Ectodermal cell (in vitro differentiated cells): ENCODE measurements at regions not wholly inside any gene's neighbourhood (a gene's known extent, or its start where the extent isn't known, plus 50 kb on each side); places are given as distances from the start of the nearest gene placed in this dataset.

ENCODE experiments used
- H3K27ac ChIP-seq: 2 replicates; pipeline ENCODE4 v1.7.0; 2013; ENCODE audit warnings: mild to moderate bottlenecking, low read depth, low read length; ENCODE audit not compliant: insufficient read depth, poor library complexity, severe bottlenecking
- H3K27me3 ChIP-seq: 2 replicates; pipeline ENCODE4 v1.7.0; 2013; ENCODE audit warnings: mild to moderate bottlenecking, low read length; ENCODE audit not compliant: insufficient read depth, control insufficient read depth, poor library complexity, severe bottlenecking
- H3K36me3 ChIP-seq: one replicate; pipeline ENCODE4 v1.7.0; 2013; ENCODE audit warnings: low read length; ENCODE audit not compliant: control insufficient read depth, insufficient read depth
- H3K4me1 ChIP-seq: one replicate; pipeline ENCODE4 v1.7.0; 2013; ENCODE audit warnings: low read length; ENCODE audit not compliant: control insufficient read depth, insufficient read depth
- H3K4me3 ChIP-seq: 2 replicates; pipeline ENCODE4 v1.7.0; 2013; ENCODE audit warnings: low read depth, low read length, control low read depth; ENCODE audit not compliant: insufficient read depth
- H3K9me3 ChIP-seq: 2 replicates; pipeline ENCODE4 v1.7.0; 2013; ENCODE audit warnings: mild to moderate bottlenecking, low read length, moderate library complexity; ENCODE audit not compliant: control insufficient read depth
- whole genome bisulfite sequencing, 2 experiments: methylation state at CpG; one replicate each; pipeline ENCODE4 v1.1.7; 2013; ENCODE audit warnings: missing lambda C conversion rate in 2 of 2; 5-methylcytosine and 5-hydroxymethylcytosine counted together

DNA sequence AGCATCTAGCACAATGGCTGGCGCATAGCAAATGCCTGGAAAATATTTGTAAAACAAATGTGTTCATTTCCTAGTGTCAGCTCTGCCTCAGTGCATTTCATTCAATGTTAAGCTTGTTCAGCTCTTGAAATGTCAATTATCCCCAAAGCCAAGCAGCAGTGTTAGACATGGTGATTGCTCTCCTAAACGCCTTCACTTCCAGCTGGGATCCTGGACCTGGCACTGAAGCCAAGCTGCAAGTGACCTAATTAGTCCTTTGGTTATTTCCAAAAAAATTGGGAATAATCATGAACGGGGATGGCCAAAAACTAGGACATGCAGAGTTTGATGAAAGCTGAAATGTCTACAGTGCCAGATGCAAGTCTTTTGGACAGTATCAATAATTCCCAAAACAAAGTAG lies 54.9 kb upstream of the MDGA2 start:
- H3K27ac ChIP-seq, result no peak overlapping the region
- H3K4me1 ChIP-seq, result no peaks in the 10 kb centered on the region
- no peaks in the 10 kb centered on the region for H3K27me3 ChIP-seq
- H3K9me3 ChIP-seq, result no peaks in the 10 kb centered on the region
- WGBS, 2 experiments, result 93 to 95% methylated on average over 3 of the region's 3 CpGs
- H3K4me3 ChIP-seq, result no peak overlapping the region
- no peaks in the 10 kb centered on the region for H3K36me3 ChIP-seq
